Spleen (tissue), 11 donors: ENCODE measurements at regions not wholly inside any gene's neighbourhood (a gene's known extent, or its start where the extent isn't known, plus 50 kb on each side); places are given as distances from the start of the nearest gene placed in this dataset.
A peak's percentile ranks its signal among the peaks of the same experiment; 100 is the strongest.

Source experiments
- DNase-seq: peaks from one replicate; pipeline ENCODE4 v3.0.0-alpha.2; 2020
- H3K27ac ChIP-seq, 8 donors: fragments of 200-600 bp; sonication (generic) in 7 of 8; 1 replicate in 4 of 8; 2 replicates in 4 of 8; pipeline versions ENCODE4 v1.5.0 to v1.8.0; 2016 to 2021; ENCODE audit warnings: inconsistent platforms in 4 of 8, mild to moderate bottlenecking in 4 of 8, moderate library complexity in 1 of 8
- H3K27me3 ChIP-seq, 7 donors: fragments of 200-600 bp; sonication (generic) in 6 of 7; replicated peaks in 1 of 7; 1 replicate in 4 of 7; 2 replicates in 3 of 7; pipeline versions ENCODE4 v1.5.0 to v1.8.0; 2016 to 2021; ENCODE audit warnings: inconsistent platforms in 3 of 7, mild to moderate bottlenecking in 1 of 7
- H3K36me3 ChIP-seq, 6 donors: fragments of 200-600 bp; sonication (generic) in 5 of 6; 1 replicate in 4 of 6; 2 replicates in 2 of 6; pipeline versions ENCODE4 v1.5.0 to v1.8.0; 2016 to 2021; ENCODE audit warnings: inconsistent platforms in 2 of 6
- H3K4me1 ChIP-seq, 6 donors: fragments of 200-600 bp; sonication (generic) in 5 of 6; 1 replicate in 3 of 6; 2 replicates in 3 of 6; pipeline versions ENCODE4 v1.5.0 to v1.8.0; 2016 to 2021; ENCODE audit warnings: inconsistent platforms in 3 of 6
- H3K4me3 ChIP-seq, 8 donors: fragments of 200-600 bp; sonication (generic) in 7 of 8; 1 replicate in 4 of 8; 2 replicates in 4 of 8; pipeline versions ENCODE4 v1.5.0 to v1.8.0; 2016 to 2021; ENCODE audit warnings: inconsistent platforms in 4 of 8, mild to moderate bottlenecking in 4 of 8, moderate library complexity in 2 of 8
- H3K9me3 ChIP-seq, 8 donors: fragments of 200-600 bp; sonication (generic) in 7 of 8; 1 replicate in 4 of 8; 2 replicates in 4 of 8; pipeline versions ENCODE4 v1.5.0 to v1.8.0; 2016 to 2021; ENCODE audit warnings: inconsistent platforms in 4 of 8
- POLR2A ChIP-seq, 3 donors: fragments of 450-650 bp; IDR thresholded peaks; one replicate each; pipeline ENCODE4 v1.5.1; 2017; ENCODE audit warnings: antibody characterized with exemption in 3 of 3, mild to moderate bottlenecking in 1 of 3
- POLR2AphosphoS5 ChIP-seq, 3 donors: sonication (generic); formaldehyde crosslinking; IDR thresholded peaks; one replicate each; pipeline ENCODE4 v1.5.1; 2017; ENCODE audit warnings: antibody characterized with exemption in 3 of 3
- WGBS, 5 donors: extraction: QIAGEN DNeasy Blood & Tissue Kit in 3 of 5; methylation state at CpG; one replicate each; pipeline versions ENCODE4 v1.1.5 to v1.1.7; 2013 to 2018; 5-methylcytosine and 5-hydroxymethylcytosine counted together
- intact Hi-C: fragments of 100-400 bp; cut with DNase I; formaldehyde crosslinking; loops from one replicate; pipeline ENCODE4 v1.15.0; 2023; ENCODE audit warnings: low total_unique reads
- TF ChIP-seq, protein P1 (sequence below), 11 experiments: fragments of 200-600 bp in 7 of 11; fragments of 450-650 bp in 4 of 11; sonication (generic) in 4 of 11; IDR thresholded peaks in 8 of 11; conservative IDR thresholded peaks in 3 of 11; 1 replicate in 7 of 11; 2 replicates in 4 of 11; pipeline versions ENCODE4 v1.4.0 to v1.8.0; 2016 to 2021; ENCODE audit warnings: antibody characterized with exemption in 11 of 11, inconsistent platforms in 4 of 11, mild to moderate bottlenecking in 1 of 11
- donor health status: healthy with polysubstance abuse.
- donor health status: DM: no; HTN: no; CAD: no; lungs with moderate emphysema.
- donor health status: DM: no; HTN: no; CAD: no.
- donor health status: Bipolar disorder and iron deficiency.
- donor health status: healthy.
- donor health status: DM: no; HTN: no; CAD: no.
- donor health status: DM: yes; HTN: yes; CAD: no.

DNA sequence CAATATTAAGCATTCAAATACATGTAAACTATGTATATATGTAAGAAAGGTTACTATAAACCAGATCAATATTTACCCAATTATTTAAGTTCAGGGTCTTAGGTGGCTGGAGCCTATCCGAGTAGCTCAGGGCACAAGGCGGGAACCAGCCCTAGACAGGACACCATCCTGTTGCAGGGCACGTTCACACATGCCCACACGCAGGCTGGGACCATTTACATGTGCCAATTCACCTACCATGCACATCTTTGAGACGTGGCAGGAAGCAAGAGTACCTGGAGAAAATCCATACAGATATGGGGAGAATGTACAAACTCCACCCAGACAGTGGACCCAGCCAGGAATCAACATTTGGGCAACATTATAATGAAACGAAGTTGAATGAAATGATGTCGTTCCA is 263.0 kb upstream of the E2F7 start:
- 83 to 90% (median 87%) methylated on average over 7 of the region's 7 CpGs for WGBS, 5 donors
- no peaks in the 10 kb centered on the region for H3K9me3 ChIP-seq
- no peak for DNase-seq
- H3K27me3 ChIP-seq, result peaks cover 0 to 45% (median 10%) of the 10 kb centered on the region in 7 donors
- TF ChIP-seq, protein P1, sequence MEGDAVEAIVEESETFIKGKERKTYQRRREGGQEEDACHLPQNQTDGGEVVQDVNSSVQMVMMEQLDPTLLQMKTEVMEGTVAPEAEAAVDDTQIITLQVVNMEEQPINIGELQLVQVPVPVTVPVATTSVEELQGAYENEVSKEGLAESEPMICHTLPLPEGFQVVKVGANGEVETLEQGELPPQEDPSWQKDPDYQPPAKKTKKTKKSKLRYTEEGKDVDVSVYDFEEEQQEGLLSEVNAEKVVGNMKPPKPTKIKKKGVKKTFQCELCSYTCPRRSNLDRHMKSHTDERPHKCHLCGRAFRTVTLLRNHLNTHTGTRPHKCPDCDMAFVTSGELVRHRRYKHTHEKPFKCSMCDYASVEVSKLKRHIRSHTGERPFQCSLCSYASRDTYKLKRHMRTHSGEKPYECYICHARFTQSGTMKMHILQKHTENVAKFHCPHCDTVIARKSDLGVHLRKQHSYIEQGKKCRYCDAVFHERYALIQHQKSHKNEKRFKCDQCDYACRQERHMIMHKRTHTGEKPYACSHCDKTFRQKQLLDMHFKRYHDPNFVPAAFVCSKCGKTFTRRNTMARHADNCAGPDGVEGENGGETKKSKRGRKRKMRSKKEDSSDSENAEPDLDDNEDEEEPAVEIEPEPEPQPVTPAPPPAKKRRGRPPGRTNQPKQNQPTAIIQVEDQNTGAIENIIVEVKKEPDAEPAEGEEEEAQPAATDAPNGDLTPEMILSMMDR (IDR thresholded peaks at IDR 0.05 in 8 of 11, conservative IDR thresholded peaks at IDR 0.05 in 3 of 11), result no peak
- TF ChIP-seq POLR2A (IDR thresholded peaks at IDR 0.05), result no peak
- no peak for TF ChIP-seq POLR2AphosphoS5 (IDR thresholded peaks at IDR 0.05)
- intact Hi-C loops, result no loop called here
- H3K27ac ChIP-seq, result no peak overlapping the region
- peaks cover 0 to 25% (median 15%) of the 10 kb centered on the region in 6 donors for H3K4me1 ChIP-seq
- no peak overlapping the region for H3K4me3 ChIP-seq
- no peaks in the 10 kb centered on the region for H3K36me3 ChIP-seq

DNA sequence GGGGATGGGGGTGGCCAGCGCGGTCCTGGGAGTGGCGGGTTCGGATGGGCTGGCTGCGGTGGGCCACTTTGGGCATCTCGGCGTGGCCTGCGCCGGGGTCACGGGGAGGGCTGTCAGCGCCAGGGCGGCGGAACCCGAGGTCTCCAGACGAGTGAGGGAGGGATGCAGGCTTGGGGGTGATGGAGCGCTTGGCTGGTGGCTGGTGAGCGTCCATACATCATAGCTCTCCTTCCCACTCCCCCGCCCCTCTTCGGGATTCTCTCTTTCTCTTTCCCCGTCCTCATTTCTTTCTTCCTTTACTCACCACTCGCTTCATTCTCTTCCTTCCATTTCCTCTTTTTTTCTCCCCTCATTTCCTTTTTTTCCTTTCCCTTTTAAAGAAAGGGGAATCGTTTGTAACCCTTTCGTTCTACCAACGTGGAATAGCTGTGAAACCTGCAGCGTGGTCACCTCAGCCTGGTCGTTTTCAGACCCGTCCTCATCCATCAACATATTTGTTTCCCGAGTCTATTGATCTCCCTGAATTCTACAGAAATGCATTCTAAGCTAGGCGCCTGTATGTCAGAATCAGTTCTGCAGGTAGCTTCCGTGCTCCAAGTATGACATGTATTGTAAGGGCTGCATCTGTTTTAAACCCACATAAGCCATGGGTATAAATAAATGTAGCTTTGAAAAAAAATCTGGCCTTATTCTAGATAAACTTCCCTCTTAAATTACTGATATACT is 260.3 kb upstream of the E2F7 start:
- H3K27ac ChIP-seq, result peak overlapping the region in 3 of 8 donors; percentile 53 to 72 (median 59)
- peak overlapping the region; percentile 45 to 67 (median 56) for H3K4me3 ChIP-seq
- peaks cover 0 to 51% (median 10%) of the 10 kb centered on the region in 7 donors for H3K27me3 ChIP-seq
- H3K9me3 ChIP-seq, result no peaks in the 10 kb centered on the region
- 4 to 10% (median 6%) methylated on average over 30 of the region's 30 CpGs for WGBS, 5 donors
- TF ChIP-seq, protein P1 (IDR thresholded peaks at IDR 0.05 in 8 of 11, conservative IDR thresholded peaks at IDR 0.05 in 3 of 11), result no peak
- TF ChIP-seq POLR2A (IDR thresholded peaks at IDR 0.05), result no peak
- TF ChIP-seq POLR2AphosphoS5 (IDR thresholded peaks at IDR 0.05), result no peak
- no peaks in the 10 kb centered on the region for H3K36me3 ChIP-seq
- intact Hi-C loops, result no loop called here
- peak; percentile 71 for DNase-seq
- peaks cover 0 to 25% (median 15%) of the 10 kb centered on the region in 6 donors for H3K4me1 ChIP-seq

- DNase-seq, result peak; percentile 80
- H3K36me3 ChIP-seq, result no peaks in the 10 kb centered on the region
- H3K4me3 ChIP-seq, result peak overlapping the region; percentile 45 to 67 (median 56)
- TF ChIP-seq, protein P1 (IDR thresholded peaks at IDR 0.05 in 8 of 11, conservative IDR thresholded peaks at IDR 0.05 in 3 of 11), result peak in 3 of 11 experiments; percentile 19 to 38 (median 19)
- TF ChIP-seq POLR2A (IDR thresholded peaks at IDR 0.05), result no peak
- peak in 2 of 3 donors; percentile 50 to 63 for TF ChIP-seq POLR2AphosphoS5 (IDR thresholded peaks at IDR 0.05)
- intact Hi-C loops, result no loop called here
- 0 to 2% (median 1%) methylated on average over 53 to 64 of the region's 64 CpGs for WGBS, 5 donors
- no peaks in the 10 kb centered on the region for H3K9me3 ChIP-seq
- peaks cover 0 to 25% (median 15%) of the 10 kb centered on the region in 6 donors for H3K4me1 ChIP-seq
- H3K27me3 ChIP-seq, result peaks cover 0 to 51% (median 10%) of the 10 kb centered on the region in 7 donors
- peak overlapping the region in 5 of 8 donors; percentile 53 to 72 (median 59) for H3K27ac ChIP-seq
These were observed 259.5 kb upstream of the E2F7 start for GRCh38 chr12:77324763-77325468.

- H3K4me3 ChIP-seq, result peak overlapping the region; percentile 45 to 67 (median 56)
These were observed 259.0 kb upstream of the E2F7 start for GRCh38 chr12:77324416-77324762.

More at GRCh38 chr12:77324416-77324762, 259.0 kb upstream of the E2F7 start:
- intact Hi-C loops, result no loop called here
- TF ChIP-seq, protein P1 (IDR thresholded peaks at IDR 0.05 in 8 of 11, conservative IDR thresholded peaks at IDR 0.05 in 3 of 11), result no peak
- TF ChIP-seq POLR2A (IDR thresholded peaks at IDR 0.05), result no peak
- TF ChIP-seq POLR2AphosphoS5 (IDR thresholded peaks at IDR 0.05), result no peak
- peaks cover 0 to 25% (median 15%) of the 10 kb centered on the region in 6 donors for H3K4me1 ChIP-seq
- H3K36me3 ChIP-seq, result no peaks in the 10 kb centered on the region
- H3K9me3 ChIP-seq, result no peaks in the 10 kb centered on the region
- WGBS, 5 donors, result 1 to 4% (median 2%) methylated on average over 6 to 15 of the region's 15 CpGs
- H3K27me3 ChIP-seq, result peaks cover 0 to 51% (median 10%) of the 10 kb centered on the region in 7 donors
- no peak for DNase-seq
- H3K27ac ChIP-seq, result peak overlapping the region in 5 of 8 donors; percentile 53 to 72 (median 59)
